ENCODE measurements at regions not wholly inside any gene's neighbourhood (a gene's known extent, or its start where the extent isn't known, plus 50 kb on each side); places are given as distances from the start of the nearest gene placed in this dataset.

GRCh38 chr13:34017231-34017630 lies 199.3 kb downstream of the RFC3 start:
- TF ChIP-seq CTCF (IDR thresholded peaks at IDR 0.05; ENCODE audit: insufficient read depth, low read length) (no peak), GABPA (IDR thresholded peaks at IDR 0.05; ENCODE audit: low read depth) (no peak), POLR2AphosphoS5 (IDR thresholded peaks at IDR 0.05; ENCODE audit: low read depth) (no peak), SPI1 (IDR thresholded peaks at IDR 0.05; ENCODE audit: borderline replicate concordance, low read depth) (no peak)
- TF ChIP-seq, protein P1, sequence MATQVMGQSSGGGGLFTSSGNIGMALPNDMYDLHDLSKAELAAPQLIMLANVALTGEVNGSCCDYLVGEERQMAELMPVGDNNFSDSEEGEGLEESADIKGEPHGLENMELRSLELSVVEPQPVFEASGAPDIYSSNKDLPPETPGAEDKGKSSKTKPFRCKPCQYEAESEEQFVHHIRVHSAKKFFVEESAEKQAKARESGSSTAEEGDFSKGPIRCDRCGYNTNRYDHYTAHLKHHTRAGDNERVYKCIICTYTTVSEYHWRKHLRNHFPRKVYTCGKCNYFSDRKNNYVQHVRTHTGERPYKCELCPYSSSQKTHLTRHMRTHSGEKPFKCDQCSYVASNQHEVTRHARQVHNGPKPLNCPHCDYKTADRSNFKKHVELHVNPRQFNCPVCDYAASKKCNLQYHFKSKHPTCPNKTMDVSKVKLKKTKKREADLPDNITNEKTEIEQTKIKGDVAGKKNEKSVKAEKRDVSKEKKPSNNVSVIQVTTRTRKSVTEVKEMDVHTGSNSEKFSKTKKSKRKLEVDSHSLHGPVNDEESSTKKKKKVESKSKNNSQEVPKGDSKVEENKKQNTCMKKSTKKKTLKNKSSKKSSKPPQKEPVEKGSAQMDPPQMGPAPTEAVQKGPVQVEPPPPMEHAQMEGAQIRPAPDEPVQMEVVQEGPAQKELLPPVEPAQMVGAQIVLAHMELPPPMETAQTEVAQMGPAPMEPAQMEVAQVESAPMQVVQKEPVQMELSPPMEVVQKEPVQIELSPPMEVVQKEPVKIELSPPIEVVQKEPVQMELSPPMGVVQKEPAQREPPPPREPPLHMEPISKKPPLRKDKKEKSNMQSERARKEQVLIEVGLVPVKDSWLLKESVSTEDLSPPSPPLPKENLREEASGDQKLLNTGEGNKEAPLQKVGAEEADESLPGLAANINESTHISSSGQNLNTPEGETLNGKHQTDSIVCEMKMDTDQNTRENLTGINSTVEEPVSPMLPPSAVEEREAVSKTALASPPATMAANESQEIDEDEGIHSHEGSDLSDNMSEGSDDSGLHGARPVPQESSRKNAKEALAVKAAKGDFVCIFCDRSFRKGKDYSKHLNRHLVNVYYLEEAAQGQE (IDR thresholded peaks at IDR 0.05; ENCODE audit: insufficient replicate concordance, low read depth), result no peak

Data from HL-60 (cell line).